ENCODE measurements at regions not wholly inside any gene's neighbourhood (a gene's known extent, or its start where the extent isn't known, plus 50 kb on each side); places are given as distances from the start of the nearest gene placed in this dataset.
"Not testable (repeated sequence)": the region's sequence is repeated elsewhere in the genome, so short reads cannot be mapped to it uniquely, and the experiment has no call there.

DNA sequence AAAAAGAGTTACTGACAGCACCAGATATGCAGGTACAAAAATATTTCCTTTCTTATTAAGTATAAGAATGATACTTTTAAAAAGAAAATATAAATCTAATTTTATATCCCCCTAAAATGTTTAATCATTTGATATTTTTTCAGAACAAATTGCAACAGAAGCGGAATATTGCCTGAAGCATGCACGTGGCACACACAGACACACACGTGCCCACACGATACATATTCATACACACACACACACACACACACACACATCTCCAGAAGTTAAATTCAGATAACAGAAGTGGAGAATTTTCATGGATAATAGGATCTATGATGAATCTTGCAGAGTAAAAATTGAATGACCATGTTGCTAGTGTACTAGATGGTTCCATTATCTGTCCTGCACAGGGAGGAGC lies 445.2 kb downstream of the GPAT3 start:
- no peak for DNase-seq

DNA sequence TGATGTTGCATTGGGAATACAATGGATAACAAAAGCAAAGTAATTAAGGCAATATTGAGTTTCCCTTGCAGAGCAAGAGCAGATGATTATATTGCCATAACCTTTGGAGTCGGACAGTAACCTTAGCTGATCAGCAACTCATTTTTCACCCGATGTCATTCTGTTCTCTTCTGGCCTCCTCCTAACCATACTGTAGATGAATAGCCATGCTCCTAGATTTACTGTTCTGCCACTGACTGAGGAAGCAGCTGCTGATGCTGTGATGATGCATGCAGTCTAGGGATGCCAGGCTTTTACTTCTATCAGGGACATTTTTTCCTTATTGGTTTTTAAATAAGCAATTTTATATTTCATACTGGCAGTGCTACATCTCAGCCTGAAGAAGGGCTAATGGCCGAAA lies 443.9 kb downstream of the GPAT3 start:
- DNase-seq = no peak

DNA sequence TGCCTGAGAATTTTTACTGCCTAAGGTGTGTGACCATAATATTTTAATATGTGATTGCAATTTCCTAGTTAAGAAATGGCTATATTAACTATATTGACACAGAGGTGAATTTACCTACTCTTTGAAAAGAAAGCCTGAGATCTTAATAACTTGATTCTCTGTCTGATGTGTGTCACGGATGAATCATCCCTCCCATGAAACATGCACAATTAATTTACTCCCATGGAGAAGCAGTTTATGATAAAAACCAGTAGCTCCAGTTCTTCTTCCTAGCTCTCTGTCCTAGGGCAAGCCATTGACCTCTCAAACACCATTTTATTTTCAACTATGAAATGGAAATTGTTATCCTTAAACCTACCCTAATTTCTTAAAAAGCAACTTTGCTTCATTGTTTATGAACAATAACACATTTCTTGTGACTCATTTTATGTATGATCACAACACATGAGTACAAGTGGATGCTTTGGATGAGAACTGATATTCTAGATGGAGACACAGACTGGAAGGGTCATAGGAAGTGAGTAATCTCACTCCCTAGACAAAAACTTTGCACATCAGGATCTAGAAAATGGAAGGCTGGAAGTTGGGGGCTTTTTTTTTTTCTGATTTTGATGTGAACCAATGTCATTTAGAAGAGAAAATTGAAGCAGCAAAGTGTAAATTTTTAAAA lies 438.3 kb downstream of the GPAT3 start:
- no peak for DNase-seq

DNA sequence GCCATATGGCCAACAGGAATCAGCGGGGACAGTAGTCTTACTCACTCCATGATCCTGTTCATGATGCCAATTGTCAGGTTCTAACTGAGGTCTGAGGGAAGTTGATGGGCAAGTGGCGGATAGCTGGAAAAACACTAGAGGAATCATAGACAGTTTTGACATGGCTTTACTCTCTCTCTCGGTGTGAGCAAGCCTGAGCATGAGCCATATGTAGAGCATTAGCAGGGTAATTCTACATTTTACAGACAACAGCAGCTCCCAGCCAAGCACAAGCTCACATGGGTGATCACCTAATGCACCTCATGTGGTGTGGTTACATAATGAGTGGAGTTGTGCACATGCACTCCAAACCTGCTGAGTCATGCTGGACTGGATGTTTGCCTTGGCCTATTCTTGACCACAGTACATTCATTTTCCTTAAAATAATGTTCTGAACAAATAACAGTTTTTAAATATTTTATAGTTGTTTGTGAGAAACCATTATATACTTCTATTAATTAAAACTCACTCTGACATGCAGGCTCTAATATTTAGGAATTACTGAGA lies 429.2 kb downstream of the GPAT3 start:
- no peak for DNase-seq

DNA sequence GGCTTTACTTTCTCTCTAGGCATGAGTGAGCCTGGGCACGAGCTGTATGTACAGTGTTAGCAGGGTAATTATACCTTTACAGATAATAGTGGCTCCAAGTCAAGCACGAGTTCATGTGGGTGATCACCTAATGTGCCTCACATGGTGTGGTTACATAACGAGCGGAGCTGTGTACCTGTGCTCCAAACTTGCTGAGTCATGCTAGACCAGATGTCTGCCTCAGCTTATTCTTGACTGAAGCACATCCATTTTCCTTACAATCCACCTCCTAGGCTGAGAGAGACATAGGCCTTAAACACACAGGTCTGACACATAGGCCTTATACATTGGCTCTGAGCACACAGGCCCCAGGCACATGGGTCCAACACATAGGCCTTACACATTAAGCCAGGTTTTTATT lies 426.6 kb downstream of the GPAT3 start:
- DNase-seq = no peak

DNA sequence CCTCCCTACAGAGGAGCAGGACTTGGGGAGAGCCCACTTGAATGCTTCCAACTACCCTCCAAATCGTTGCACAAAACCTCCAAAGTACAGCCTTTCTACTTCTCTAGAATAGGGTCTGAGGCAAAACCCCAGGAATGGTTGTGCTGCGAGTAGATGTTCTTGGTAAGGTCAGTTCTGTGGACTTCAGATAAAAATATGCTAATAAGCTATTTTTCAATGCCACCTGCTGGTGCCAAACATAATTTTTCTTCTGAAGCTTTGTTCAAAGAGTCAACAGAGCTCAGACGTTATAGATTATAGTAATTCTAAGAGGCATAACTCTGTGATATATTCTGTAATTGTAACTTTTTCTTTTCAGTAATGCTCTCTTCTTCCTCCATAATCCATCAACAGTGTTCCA lies 425.7 kb downstream of the GPAT3 start:
- DNase-seq = no peak

DNA sequence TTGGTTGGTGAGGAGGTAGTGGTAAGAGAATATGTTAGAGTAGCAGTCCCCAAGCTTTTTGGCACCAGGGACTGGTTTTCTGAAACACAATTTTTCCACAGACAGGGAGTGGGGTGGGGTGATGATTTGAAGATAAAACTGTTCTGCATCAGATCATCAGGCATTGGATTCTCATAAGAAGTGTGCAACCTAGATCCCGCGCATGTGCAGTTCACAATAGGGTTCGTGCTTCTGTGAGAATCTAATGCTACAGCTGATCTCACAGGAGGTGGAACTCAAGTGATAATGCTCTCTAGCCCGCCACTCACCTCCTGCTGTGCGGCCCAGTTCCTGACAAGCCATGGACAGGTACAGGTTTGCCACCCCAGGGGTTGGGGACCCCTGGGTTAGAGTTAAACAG lies 423.3 kb downstream of the GPAT3 start:
- no peak for DNase-seq

DNA sequence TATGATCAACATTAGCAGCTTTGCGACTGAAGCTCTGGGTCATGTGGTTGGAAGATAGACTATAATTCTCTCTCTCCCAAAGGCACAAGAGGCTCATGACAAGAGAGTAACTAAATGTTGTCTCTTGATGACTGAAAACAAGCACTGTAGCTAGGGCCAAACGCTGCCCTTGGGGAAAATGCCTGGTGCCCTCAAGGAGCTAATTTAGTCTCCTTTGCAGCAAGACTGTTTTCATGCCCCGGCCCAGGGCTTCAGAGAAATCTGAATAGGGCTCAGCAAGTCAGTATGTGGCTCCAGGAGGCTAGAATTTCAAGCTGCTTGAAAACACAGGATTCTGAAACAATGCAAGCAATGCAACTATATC lies 411.9 kb downstream of the GPAT3 start:
- no peak for DNase-seq

DNA sequence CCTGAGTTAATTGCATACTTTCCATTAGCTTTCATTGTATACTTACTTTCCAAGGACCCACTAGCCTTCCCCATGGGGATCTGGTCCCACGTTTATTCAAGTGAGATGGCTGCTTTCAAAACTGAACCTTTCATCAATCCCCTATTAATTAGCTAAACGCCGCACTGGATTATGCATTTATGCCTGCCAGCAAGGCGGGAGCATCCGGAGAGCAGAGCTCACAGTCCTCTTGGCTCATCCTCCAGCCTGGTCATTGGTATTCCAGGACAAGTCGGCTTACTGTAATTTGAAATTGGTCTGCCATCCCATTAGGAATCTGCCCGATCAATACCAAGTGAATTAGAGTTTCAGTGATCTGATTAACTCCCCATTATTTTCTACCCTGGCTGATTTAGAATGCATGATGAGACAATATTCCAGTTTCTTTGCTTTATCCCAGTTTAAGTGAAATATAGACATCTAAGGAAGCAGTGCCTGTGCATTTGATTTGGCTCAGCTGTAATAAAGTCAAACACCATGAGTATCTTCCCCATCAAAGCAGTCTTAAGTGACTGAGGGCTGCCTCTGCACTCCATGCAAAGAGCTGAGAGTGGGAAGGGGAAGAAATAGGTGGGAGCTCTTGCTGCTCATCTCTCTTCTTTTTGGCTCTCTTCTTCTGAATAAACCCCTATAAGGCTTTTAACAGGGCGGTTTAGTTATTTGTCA lies 411.4 kb downstream of the GPAT3 start:
- DNase-seq = no peak

DNA sequence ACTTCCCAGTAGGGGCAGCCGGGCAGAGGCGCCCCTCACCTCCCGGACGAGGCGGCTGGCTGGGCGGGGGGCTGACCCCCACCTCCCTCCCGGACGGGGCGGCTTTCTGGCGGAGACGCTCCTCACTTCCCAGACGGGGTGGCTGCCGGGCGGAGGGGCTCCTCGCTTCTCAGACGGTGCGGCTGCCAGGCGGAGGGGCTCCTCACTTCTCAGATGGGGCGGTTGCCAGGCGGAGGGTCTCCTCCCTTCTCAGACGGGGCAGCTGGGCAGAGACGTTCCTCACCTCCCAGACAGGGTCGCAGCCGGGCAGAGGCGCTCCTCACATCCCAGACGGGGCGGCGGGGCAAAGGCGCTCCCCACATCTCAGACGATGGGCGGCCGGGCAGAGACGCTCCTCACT lies 407.8 kb downstream of the GPAT3 start:
- not testable (repeated sequence) for DNase-seq

DNA sequence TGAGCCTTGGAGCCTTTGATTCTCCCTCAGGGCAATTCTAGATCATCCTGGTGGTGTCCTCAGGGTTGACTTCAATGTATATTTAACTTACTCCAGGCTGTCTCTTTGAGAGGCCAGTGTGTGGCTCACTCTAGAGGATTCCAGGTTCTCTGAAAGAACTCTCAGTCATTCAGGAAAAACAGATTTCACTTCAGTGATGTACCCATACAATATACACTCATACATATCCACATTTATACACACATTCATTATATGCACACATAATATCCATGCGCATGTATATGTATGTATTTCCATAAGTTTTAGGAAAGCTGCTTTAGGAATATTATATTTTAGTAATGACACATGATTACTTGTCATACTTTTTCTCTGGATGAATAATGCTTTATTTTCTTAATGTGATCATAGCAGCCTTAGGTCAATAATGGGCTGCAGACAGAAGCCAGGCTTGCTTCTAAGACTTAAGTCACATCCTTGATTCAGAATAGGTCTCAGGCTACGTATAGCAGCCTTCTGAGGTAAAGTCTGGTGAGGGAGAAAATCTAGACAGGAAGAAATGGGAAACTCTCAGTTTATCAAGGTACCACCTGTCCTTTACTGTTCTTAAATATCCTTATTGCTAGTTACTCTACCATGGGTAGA lies 397.0 kb downstream of the GPAT3 start:
- no peak for DNase-seq

DNA sequence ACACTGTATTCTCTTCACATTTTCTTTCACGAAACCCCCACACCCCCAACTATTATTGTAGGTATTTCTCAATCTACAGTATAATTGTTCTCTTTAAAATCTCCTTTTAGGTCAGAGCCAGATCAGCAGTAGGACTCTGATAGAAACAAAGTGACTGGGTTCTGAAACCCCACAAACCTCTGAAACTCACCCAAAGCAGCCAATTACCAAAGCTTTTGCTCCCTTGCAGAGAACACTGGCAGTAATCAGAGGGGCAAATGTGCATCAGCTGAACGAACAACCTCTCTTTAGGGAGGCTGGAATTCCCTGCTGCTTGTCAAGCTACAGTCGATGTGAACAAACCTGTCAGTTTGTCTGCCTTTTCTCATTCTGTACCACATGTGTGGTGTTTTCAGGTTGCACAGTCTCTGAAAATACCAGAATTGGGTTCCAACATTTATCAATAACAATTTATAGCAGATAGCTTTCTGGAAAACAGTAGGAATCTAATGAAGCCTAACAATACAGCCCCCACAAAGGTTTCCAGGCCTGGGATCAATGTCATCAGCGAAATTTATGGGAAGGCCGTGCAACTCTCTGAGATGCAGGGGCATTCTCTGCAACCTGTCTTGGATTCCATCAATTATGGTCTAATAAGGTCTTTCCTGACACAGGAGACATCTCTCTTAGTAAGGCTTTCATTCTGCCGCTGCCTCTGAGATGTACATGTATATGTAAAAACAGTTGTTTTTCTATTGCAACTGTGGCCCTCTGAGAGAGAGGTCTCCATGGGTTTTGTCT lies 395.9 kb downstream of the GPAT3 start:
- DNase-seq = no peak

DNA sequence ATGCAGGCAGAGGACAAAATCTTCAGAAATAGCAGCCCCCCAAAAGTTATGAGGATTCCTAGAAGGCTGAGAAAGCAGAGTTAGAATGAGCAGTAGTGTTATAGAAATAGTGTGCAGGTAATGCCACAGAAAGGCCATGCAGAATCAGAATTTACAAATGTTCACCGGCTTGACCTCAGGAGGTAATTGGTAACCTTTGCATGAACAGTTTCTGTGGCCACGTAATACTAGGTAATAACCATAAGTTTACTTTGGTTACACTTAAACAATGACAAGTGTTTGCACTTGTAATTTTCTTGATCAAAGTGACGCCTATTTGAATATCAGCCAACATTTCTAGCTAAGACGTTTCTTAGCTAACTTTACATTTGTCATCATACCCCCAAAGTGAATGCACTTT lies 393.6 kb downstream of the GPAT3 start:
- no peak for DNase-seq

DNA sequence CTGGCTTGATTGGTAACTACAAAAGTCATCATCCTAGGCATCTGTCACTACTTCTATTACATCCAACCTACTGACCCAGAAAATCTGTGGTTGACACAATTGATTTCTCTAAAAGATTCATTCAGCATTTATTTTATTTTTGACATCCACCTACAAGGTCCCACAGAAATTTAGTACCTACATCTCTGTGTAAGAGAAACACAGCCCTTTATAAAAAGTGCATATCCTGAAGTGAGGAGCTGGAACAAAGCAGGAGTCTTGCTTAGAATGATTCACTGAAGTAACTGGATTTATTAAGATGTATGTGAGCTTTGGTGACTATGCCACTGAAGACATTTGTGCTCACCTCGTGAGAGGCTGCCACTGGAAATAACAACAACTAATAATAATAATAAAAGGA lies 391.0 kb downstream of the GPAT3 start:
- DNase-seq = no peak

DNA sequence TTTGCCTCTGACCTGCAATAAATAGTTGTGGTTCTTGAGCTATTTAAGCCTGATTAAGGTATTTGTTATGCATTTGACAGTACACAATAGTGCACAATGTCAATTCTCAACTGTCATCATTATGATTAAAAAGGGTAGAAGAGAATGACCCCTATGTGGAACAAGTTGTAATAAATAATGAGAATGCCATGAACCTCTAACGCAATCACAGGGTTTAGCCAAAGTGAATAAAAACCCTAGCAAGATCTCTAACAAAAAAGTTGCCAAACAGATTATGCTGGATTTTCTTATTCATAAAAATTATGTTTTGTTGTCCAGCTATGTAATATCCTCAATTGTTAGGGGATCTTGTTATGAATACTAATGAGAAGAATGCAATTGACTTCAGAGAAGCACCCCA lies 387.4 kb downstream of the GPAT3 start:
- DNase-seq = no peak

DNA sequence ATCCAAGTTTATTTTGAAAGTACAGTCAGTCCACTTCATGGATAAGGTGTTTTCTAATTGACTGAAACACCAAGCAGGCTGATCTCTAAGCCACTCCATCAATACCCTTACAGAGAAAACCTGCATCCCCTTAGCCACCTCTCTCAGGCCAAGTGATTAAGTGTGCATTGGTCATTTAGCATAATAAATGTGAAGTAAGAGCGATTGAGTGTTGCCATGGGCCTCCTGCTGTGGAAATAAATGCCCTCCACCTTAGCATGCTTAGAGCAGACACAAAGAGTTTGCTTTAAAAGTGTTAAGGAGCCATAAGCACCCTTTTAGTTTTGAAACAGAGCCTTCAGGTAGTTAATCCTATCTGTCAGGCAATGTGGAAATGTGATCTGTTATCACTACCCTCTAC lies 386.5 kb downstream of the GPAT3 start:
- no peak for DNase-seq

DNA sequence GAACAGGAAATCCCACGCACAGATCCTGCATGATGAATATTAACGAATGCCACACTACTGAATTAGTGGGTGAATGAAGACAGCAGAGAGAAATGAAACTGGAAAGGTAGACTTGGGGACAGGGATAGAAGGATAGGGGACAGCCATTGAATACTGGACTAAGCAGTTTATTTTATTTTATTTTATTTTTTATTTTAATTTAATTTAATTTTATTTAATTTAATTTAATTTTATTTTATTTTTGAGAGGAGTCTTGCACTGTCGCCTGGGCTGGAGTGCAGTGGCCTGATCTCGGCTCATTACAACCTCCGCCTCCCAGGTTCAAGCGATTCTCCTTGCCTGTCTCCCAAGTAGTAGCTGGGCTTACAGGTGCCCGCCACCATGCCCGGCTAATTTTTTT lies 385.2 kb downstream of the GPAT3 start:
- no peak for DNase-seq

DNA sequence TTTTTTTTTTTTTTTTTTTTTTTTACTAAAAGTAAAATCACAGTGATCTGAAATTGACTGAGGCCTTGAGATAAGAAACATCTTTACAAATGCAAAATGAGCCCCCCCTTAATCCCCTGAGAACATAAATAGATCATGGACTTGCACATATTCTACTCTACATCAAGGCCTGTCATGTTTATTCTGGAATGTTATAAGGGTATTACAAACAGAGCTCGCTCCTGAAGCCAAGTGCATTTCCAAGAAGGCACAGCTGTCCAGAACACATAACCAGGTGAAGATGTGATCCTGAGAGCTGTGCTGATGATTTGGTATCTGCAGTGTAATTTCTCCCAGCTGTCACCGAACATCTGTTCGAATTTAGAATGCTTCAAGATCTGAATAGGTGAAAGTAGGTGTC lies 384.5 kb downstream of the GPAT3 start:
- no peak for DNase-seq

DNA sequence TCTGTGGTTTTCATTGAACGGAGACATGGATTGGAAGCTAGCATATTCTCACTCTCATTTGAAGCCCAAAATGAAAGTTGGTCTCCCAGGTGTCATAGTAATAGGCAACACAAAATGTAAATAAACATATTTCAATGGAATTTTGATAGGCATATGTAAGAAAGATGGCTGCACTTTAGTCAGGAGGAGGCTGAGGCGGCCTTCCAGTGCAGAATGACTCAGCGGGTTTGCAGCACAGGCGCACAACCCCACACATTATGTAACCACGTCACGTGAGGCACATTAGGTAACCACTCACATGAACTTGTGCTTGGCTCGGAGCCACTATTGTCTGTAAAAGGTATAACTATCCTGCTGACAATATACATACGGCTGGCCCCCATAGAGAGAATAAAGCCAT lies 381.7 kb downstream of the GPAT3 start:
- DNase-seq = no peak

DNA sequence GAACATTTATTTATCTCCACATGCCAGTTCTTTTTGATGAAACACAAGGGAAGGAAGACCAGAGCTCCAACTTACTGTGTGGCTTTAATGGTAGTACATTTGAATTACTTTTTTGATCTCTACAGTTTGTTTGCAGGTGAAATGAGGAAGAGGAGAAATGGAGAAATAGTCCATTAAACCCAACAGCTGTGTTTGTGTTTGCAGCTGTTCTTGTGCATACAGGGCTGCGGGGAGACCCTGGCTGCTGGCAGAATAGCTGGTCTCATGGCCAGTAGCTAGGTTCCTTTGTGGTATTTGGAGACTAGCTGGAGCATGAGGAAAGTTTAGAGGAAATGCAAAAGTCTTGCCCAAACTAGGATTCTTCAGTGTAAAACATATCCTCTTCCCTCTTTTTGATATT lies 374.8 kb downstream of the GPAT3 start:
- DNase-seq = no peak

DNA sequence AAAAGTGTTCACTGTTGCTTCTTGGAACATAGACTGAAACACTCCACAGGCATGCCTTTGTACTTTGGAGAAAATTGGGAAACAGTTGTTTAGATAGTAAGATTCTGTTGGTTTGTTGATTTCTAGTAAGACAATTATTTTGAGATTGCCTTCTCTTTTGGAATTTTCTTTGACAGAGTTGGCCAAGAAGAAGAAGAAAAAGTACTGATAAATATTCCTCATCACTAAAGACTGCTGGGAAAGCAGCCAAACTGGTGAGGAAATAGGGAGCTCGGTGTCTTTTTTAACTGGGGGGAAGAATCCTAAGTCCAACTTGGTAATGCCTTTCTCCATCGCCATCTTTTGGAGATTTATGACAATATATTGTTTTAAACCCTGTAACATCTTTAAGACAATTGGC lies 370.7 kb downstream of the GPAT3 start:
- no peak for DNase-seq

DNA sequence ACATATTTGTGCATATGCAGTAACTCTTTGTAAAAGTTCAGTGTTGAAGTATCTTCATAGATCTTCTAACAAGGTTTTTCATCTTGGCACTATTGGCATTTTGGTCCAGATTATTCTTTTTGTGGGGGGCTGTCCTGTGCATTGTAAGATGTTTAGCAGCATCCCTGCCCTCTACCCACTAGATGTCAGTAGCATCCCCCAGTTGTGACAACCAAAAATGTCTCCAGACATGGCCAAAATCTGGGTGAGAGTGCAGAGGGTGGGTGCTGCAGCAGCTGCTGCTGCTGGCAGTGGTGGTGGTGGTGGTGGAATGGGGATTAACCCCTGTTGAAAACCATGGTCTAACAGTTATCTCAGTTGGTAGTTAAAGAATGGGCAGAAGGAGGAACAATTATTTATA lies 370.0 kb downstream of the GPAT3 start:
- no peak for DNase-seq

DNA sequence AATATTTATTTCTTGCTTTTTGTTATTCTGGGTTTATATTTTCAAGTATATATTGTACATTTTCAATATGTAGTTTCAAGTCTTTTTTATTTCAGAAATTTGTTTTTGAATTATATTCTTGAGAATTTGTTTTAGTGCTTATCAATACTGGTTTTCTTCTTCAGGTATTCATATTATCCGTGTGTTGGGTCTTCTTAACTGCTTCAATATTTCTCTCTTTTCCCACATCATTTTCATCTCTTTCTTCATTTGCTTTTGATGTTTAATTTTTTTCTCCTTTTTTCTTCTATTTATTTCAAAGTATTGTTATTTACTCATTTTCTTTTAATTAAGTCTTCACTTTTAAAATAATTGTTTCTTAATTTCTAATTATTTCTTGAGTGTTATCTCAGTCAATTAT lies 367.8 kb downstream of the GPAT3 start:
- not testable (repeated sequence) for DNase-seq

DNA sequence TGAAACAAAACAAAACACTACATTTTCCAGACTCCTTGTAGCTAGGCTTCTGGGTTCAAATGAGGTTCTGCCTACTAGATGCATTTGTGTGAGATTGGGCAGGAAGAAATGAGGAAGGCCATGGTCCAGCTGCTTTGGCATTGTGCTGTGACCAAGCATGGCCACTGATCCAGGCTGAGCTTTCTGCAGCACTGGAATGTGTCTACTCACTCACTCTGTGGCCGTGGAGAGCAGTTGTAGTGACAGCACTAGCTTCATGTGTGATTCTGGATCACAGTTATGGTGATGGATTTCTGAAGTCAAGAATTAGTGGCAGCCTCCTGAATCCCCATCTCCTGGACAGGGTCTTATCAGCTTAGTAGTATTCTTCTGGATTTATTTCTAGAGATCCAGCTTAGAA lies 358.9 kb downstream of the GPAT3 start:
- DNase-seq = no peak
